ENCODE measurements at regions not wholly inside any gene's neighbourhood (a gene's known extent, or its start where the extent isn't known, plus 50 kb on each side); places are given as distances from the start of the nearest gene placed in this dataset.
"Not testable (repeated sequence)": the region's sequence is repeated elsewhere in the genome, so short reads cannot be mapped to it uniquely, and the experiment has no call there.

GRCh38 chr3:106336619-106337018 is 467.8 kb upstream of the CBLB start:
- no peak for DNase-seq (ENCODE audit: low read depth in 2 of 3, low spot score in 2 of 3)

- no peak for DNase-seq (ENCODE audit: low read depth in 2 of 3, low spot score in 2 of 3)
Measured at GRCh38 chr3:106337116-106337515, 468.3 kb upstream of the CBLB start.

GRCh38 chr3:106338582-106339214 is 469.9 kb upstream of the CBLB start:
- no peak for DNase-seq (ENCODE audit: low read depth in 2 of 3, low spot score in 2 of 3)

- DNase-seq (ENCODE audit: low read depth in 2 of 3, low spot score in 2 of 3): no peak
Measured at GRCh38 chr3:106339551-106339950, 470.7 kb upstream of the CBLB start.

GRCh38 chr3:106341087-106341486 is 472.3 kb upstream of the CBLB start:
- no peak for DNase-seq (ENCODE audit: low read depth in 2 of 3, low spot score in 2 of 3)

- DNase-seq (ENCODE audit: low read depth in 2 of 3, low spot score in 2 of 3): no peak
Measured at GRCh38 chr3:106341586-106342162, 472.9 kb upstream of the CBLB start.

GRCh38 chr3:106342386-106342785 is 473.6 kb upstream of the CBLB start:
- no peak for DNase-seq (ENCODE audit: low read depth in 2 of 3, low spot score in 2 of 3)

GRCh38 chr3:106343811-106344210 is 475.0 kb upstream of the CBLB start:
- DNase-seq (ENCODE audit: low read depth in 2 of 3, low spot score in 2 of 3): no peak

GRCh38 chr3:106345353-106346027 is 476.7 kb upstream of the CBLB start:
- no peak for DNase-seq (ENCODE audit: low read depth in 2 of 3, low spot score in 2 of 3)

GRCh38 chr3:106347350-106347749 is 478.5 kb upstream of the CBLB start:
- DNase-seq (ENCODE audit: low read depth in 2 of 3, low spot score in 2 of 3): no peak

GRCh38 chr3:106348139-106348690 is 479.4 kb upstream of the CBLB start:
- DNase-seq (ENCODE audit: low read depth in 2 of 3, low spot score in 2 of 3): no peak

GRCh38 chr3:106349191-106349881 is 480.5 kb upstream of the CBLB start:
- DNase-seq (ENCODE audit: low read depth in 2 of 3, low spot score in 2 of 3): peak in 2 of 3 donors; percentile 6 to 34

GRCh38 chr3:106355873-106356272 is 487.1 kb upstream of the CBLB start:
- DNase-seq (ENCODE audit: low read depth in 2 of 3, low spot score in 2 of 3): no peak

GRCh38 chr3:106359692-106360091 is 490.9 kb upstream of the CBLB start:
- no peak for DNase-seq (ENCODE audit: low read depth in 2 of 3, low spot score in 2 of 3)

GRCh38 chr3:106360901-106361300 is 492.1 kb upstream of the CBLB start:
- DNase-seq (ENCODE audit: low read depth in 2 of 3, low spot score in 2 of 3): not testable (repeated sequence)

GRCh38 chr3:106364477-106364876 is 495.7 kb upstream of the CBLB start:
- DNase-seq (ENCODE audit: low read depth in 2 of 3, low spot score in 2 of 3): no peak

- DNase-seq (ENCODE audit: low read depth in 2 of 3, low spot score in 2 of 3): no peak
Measured at GRCh38 chr3:106365061-106365691, 496.4 kb upstream of the CBLB start.

- no peak for DNase-seq (ENCODE audit: low read depth in 2 of 3, low spot score in 2 of 3)
Measured at GRCh38 chr3:106366352-106366751, 497.5 kb upstream of the CBLB start.

GRCh38 chr3:106367496-106367895 is 498.7 kb upstream of the CBLB start:
- no peak for DNase-seq (ENCODE audit: low read depth in 2 of 3, low spot score in 2 of 3)

GRCh38 chr3:106371221-106371970 is 502.6 kb upstream of the CBLB start:
- no peak for DNase-seq (ENCODE audit: low read depth in 2 of 3, low spot score in 2 of 3)
